ENCODE measurements at regions not wholly inside any gene's neighbourhood (a gene's known extent, or its start where the extent isn't known, plus 50 kb on each side); places are given as distances from the start of the nearest gene placed in this dataset.

GRCh38 chr13:111845621-111846351 lies 221.2 kb upstream of the SOX1 start:
- TF ChIP-seq GATA2 (IDR thresholded peaks at IDR 0.05; ENCODE audit: low read depth, low read length) (no peak), GATA3 (IDR thresholded peaks at IDR 0.05; ENCODE audit: low read depth, low read length) (no peak)

Data from SH-SY5Y (cell line).